Loucy (cell line): ENCODE measurements at regions not wholly inside any gene's neighbourhood (a gene's known extent, or its start where the extent isn't known, plus 50 kb on each side); places are given as distances from the start of the nearest gene placed in this dataset.
"Not testable (repeated sequence)": the region's sequence is repeated elsewhere in the genome, so short reads cannot be mapped to it uniquely, and the experiment has no call there.

Experiments
- EZH2phosphoT487 ChIP-seq: fragments of 200-600 bp; IDR thresholded peaks from 2 replicates; pipeline ENCODE4 v1.6.1; 2018; ENCODE audit warnings: antibody characterized with exemption, mild to moderate bottlenecking, moderate library complexity, borderline replicate concordance
- TF ChIP-seq, protein P1 (sequence below): fragments of 200-600 bp; sonication (generic); conservative IDR thresholded peaks from 2 replicates; pipeline ENCODE4 v1.5.1; 2014; ENCODE audit warnings: mild to moderate bottlenecking, antibody characterized with exemption, low read length

DNA sequence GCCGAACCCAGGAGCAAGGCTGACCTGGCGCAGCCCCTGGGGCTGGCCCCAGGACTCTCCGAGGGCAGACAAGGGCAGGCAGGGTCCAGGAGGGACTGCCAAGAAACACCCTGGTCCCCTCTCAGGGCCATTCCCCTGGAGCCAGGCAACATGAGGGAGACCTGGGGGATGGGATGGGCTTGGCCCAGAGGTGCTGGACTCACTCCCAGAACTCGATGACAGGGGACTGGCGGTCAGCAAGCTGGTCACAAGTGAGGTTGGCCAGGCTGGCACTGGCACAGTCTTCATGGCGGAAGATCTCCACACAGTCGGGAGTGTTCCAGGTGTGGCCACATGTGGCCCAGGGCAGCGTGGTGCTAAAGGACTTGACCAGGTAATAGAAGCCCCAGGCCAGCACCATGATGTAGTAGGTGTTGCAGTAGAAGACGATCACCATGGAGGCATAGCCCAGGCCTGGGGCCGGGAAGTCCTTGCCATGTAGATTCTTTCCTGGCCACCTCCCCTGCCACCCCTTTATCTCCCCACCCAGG lies 206.4 kb upstream of the TP53TG3 start:
- TF ChIP-seq, protein P1, sequence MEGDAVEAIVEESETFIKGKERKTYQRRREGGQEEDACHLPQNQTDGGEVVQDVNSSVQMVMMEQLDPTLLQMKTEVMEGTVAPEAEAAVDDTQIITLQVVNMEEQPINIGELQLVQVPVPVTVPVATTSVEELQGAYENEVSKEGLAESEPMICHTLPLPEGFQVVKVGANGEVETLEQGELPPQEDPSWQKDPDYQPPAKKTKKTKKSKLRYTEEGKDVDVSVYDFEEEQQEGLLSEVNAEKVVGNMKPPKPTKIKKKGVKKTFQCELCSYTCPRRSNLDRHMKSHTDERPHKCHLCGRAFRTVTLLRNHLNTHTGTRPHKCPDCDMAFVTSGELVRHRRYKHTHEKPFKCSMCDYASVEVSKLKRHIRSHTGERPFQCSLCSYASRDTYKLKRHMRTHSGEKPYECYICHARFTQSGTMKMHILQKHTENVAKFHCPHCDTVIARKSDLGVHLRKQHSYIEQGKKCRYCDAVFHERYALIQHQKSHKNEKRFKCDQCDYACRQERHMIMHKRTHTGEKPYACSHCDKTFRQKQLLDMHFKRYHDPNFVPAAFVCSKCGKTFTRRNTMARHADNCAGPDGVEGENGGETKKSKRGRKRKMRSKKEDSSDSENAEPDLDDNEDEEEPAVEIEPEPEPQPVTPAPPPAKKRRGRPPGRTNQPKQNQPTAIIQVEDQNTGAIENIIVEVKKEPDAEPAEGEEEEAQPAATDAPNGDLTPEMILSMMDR = not testable (repeated sequence)
- TF ChIP-seq EZH2phosphoT487 = not testable (repeated sequence)
